Brain microvascular endothelial cell (primary cell): ENCODE measurements at regions not wholly inside any gene's neighbourhood (a gene's known extent, or its start where the extent isn't known, plus 50 kb on each side); places are given as distances from the start of the nearest gene placed in this dataset.
"Not testable (repeated sequence)": the region's sequence is repeated elsewhere in the genome, so short reads cannot be mapped to it uniquely, and the experiment has no call there.

Experiments
- DNase-seq: peaks from one replicate; pipeline ENCODE4 v3.0.0-alpha.2; 2020
- H3K27ac ChIP-seq: fragments of 250-450 bp; sonication (Bioruptor Pico); 2 replicates; pipeline ENCODE4 v1.5.1; 2020; ENCODE audit warnings: mild to moderate bottlenecking, moderate library complexity
- H3K27me3 ChIP-seq: fragments of 250-450 bp; sonication (Bioruptor Pico); replicated peaks from 2 replicates; pipeline ENCODE4 v1.5.1; 2020; ENCODE audit warnings: mild to moderate bottlenecking
- H3K36me3 ChIP-seq: fragments of 250-450 bp; sonication (Bioruptor Pico); replicated peaks from 2 replicates; pipeline ENCODE4 v1.5.1; 2020; ENCODE audit warnings: mild to moderate bottlenecking
- H3K4me3 ChIP-seq: 2 replicates; pipeline ENCODE4 v1.5.1; 2011; ENCODE audit warnings: low read depth, mild to moderate bottlenecking, control low read depth, low read length, moderate library complexity
- CTCF ChIP-seq: IDR thresholded peaks from 2 replicates; pipeline ENCODE4 v1.5.1; 2011; ENCODE audit warnings: low read depth, mild to moderate bottlenecking, moderate library complexity, low read length, control low read depth, inconsistent platforms; ENCODE audit errors: missing control alignments
- in situ Hi-C: cut with HindIII; loops from 2 replicates; pipeline ENCODE4 v1.10.0; 2017; ENCODE audit warnings: low sequenced_read_pairs, low pct_ligation_motif_present

DNA sequence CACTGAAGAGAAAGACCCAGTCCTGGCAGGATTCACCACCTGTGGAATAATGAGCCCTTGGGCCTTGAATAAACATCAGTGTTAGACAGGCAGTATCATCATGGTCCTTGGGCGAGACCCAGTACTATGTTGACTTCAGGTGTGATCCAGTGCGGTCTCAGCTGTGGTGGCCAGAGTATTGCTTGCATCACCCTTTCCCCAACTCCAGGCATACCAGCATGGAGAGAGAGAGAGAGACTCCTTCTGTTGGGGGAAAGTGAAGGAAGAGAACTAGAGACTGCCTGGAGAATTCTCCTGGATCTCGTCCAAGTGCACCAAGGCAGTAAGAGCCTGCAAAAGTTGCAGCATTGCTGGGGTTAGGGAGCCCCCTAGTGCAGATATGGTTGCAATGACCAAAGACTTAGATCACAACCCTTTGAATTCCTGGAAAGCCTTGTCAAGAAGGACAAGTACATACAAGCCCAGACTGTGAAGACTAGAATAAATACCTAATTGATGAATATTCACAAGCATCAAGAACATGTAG is 61.1 kb upstream of the VAMP7 start:
- DNase-seq, result peak; percentile 71
- in situ Hi-C loops, result no loop called here
- Histone ChIP-seq H3K27ac (no peak overlapping the region), H3K36me3 (no peaks in the 10 kb centered on the region), H3K27me3 (no peaks in the 10 kb centered on the region), H3K4me3 (no peak overlapping the region)
- TF ChIP-seq CTCF, result peak; percentile 70

GRCh38 chrX:155819525-155819924 is 61.6 kb upstream of the VAMP7 start:
- no peak for DNase-seq
- Histone ChIP-seq H3K27me3 (no peaks in the 10 kb centered on the region), H3K27ac (no peak overlapping the region), H3K36me3 (no peaks in the 10 kb centered on the region), H3K4me3 (no peak overlapping the region)
- in situ Hi-C loops, result no loop called here
- no peak for TF ChIP-seq CTCF

DNA sequence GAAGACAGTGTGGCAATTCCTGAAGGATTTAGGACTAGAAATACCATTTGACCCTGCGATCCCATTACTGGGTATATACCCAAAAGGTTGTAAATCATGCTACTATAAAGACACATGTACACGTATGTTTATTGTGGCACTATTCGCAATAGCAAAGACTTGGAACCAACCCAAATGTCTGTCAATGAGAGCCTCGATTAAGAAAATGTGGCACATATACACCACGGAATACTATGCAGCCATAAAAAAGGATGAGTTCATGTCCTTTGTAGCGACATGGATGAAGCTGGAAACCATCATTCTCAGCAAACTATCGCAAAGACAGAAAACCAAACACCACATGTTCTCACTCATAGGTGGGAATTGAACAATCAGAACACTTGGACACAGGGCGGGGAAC is 66.8 kb upstream of the VAMP7 start:
- H3K27ac ChIP-seq, H3K36me3 ChIP-seq, H3K4me3 ChIP-seq, DNase-seq, in situ Hi-C loops, H3K27me3 ChIP-seq: not testable (repeated sequence)

- no peak for DNase-seq
- no peak for TF ChIP-seq CTCF
- in situ Hi-C loops, result no loop called here
- no peak overlapping the region for H3K27ac ChIP-seq
- no peaks in the 10 kb centered on the region for H3K27me3 ChIP-seq
- H3K4me3 ChIP-seq, result no peak overlapping the region
- H3K36me3 ChIP-seq, result no peaks in the 10 kb centered on the region
These were observed 101.3 kb upstream of the VAMP7 start for GRCh38 chrX:155779831-155780230.

- in situ Hi-C loops, result no loop called here
- TF ChIP-seq CTCF, result no peak
These were observed 102.1 kb upstream of the VAMP7 start for GRCh38 chrX:155778844-155779553.

DNA sequence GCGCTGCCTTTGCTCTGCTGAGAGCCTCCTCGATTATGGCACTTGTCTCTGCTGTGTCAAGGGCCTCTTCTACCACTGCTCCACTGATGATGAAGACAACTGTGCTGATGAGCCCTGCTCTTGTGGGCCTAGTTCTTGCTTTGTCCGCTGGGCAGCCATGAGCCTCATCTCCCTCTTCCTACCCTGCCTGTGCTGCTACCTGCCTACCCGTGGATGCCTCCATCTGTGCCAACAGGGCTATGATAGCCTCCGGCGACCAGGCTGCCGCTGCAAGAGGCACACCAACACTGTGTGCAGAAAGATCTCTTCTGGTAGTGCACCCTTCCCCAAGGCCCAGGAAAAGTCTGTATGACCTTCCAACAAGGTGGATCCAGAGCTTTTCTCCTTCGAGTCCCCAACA is 106.8 kb upstream of the VAMP7 start:
- in situ Hi-C loops, result no loop called here
- Histone ChIP-seq H3K27ac (no peak overlapping the region), H3K36me3 (no peaks in the 10 kb centered on the region), H3K27me3 (no peaks in the 10 kb centered on the region), H3K4me3 (no peak overlapping the region)
- no peak for TF ChIP-seq CTCF
- no peak for DNase-seq

More at GRCh38 chrX:155778844-155779553, 102.1 kb upstream of the VAMP7 start:
- Histone ChIP-seq H3K27ac (no peak overlapping the region), H3K36me3 (no peaks in the 10 kb centered on the region), H3K4me3 (no peak overlapping the region), H3K27me3 (no peaks in the 10 kb centered on the region)
- no peak for DNase-seq
